HepG2 (cell line): ENCODE measurements at regions not wholly inside any gene's neighbourhood (a gene's known extent, or its start where the extent isn't known, plus 50 kb on each side); places are given as distances from the start of the nearest gene placed in this dataset.

ENCODE experiments used
- ATAC-seq: fragments of 200-7000 bp; cut with Tn5 transposase; 3 replicates; pipeline ENCODE4 v1.9.1; 2020; ENCODE audit warnings: mild to moderate bottlenecking, moderate library complexity
- BruUV-seq: library from RNA; stranded (reverse); fragments of 400-500 nt; replicated peaks from 2 replicates; lab custom pipeline; 2021; lab: Mats Ljungman, UMichigan
- CTCF ChIA-PET: fragments of 300-600 bp; formaldehyde crosslinking; extraction: SDS; loops from one replicate; lab custom pipeline; 2021; ENCODE audit warnings: low total read pairs, inconsistent platforms, low intra/inter-chr PET ratio; lab: Yijun Ruan, JAX
- POLR2A ChIA-PET: fragments of 350-600 bp; sonication (Branson Sonifier 250); formaldehyde crosslinking; loops from one replicate; lab custom pipeline; 2020; ENCODE audit warnings: antibody characterized with exemption, inconsistent platforms; lab: Yijun Ruan, JAX
- DNase-seq: peaks from one replicate; pipeline ENCODE4 v3.0.0-alpha.2; 2015; ENCODE audit warnings: low spot score
- FAIRE-seq: peaks from 3 replicates; lab custom pipeline; 2011; peaks lifted over from hg19 to GRCh38; lab: Jason Lieb, UNC
- H2AFZ ChIP-seq: one replicate; pipeline ENCODE4 v1.6.1; 2011; ENCODE audit warnings: low read length, inconsistent platforms
- H3K27ac ChIP-seq: fragments of 300-600 bp; 3 replicates; pipeline ENCODE4 v1.8.0; 2011; ENCODE audit warnings: mixed run types, mild to moderate bottlenecking, mixed read lengths, low read length, inconsistent platforms; ENCODE audit not compliant: insufficient read depth; ENCODE audit errors: extremely low read length
- H3K27me3 ChIP-seq, 2 experiments: fragments of 200-600 bp in 1 of 2; 2 replicates in 1 of 2; 3 replicates in 1 of 2; pipeline versions ENCODE4 v1.6.0 to v1.8.0; 2011; ENCODE audit warnings: low read length in 2 of 2, mild to moderate bottlenecking in 2 of 2, moderate library complexity in 2 of 2, inconsistent platforms in 1 of 2; ENCODE audit not compliant: insufficient read depth in 2 of 2, control insufficient read depth in 1 of 2
- H3K36me3 ChIP-seq, 2 experiments: fragments of 200-600 bp in 1 of 2; replicated peaks in 1 of 2; 2 replicates in 1 of 2; 3 replicates in 1 of 2; pipeline versions ENCODE4 v1.5.1 to v1.8.0; 2011; ENCODE audit warnings: low read length in 2 of 2, inconsistent platforms in 1 of 2; ENCODE audit not compliant: insufficient read depth in 2 of 2, control insufficient read depth in 1 of 2
- H3K4me1 ChIP-seq: 2 replicates; pipeline ENCODE4 v1.5.1; 2012; ENCODE audit warnings: low read length, inconsistent platforms; ENCODE audit not compliant: insufficient read depth
- H3K4me2 ChIP-seq: 2 replicates; pipeline ENCODE4 v1.6.0; 2011; ENCODE audit warnings: low read depth, low read length, inconsistent platforms
- H3K4me3 ChIP-seq, 3 experiments: fragments of 200-600 bp in 1 of 3; sonication (generic), shearing (Covaris generic) in 1 of 3; replicated peaks in 1 of 3; 2 replicates each; pipeline ENCODE4 v1.5.1; 2011 to 2016; ENCODE audit warnings: low read length in 3 of 3, inconsistent platforms in 2 of 3, low read depth in 2 of 3, mild to moderate bottlenecking in 2 of 3, control low read depth in 1 of 3, mixed read lengths in 1 of 3; ENCODE audit not compliant: insufficient read depth in 1 of 3
- H3K79me2 ChIP-seq: one replicate; pipeline ENCODE4 v1.6.1; 2011; ENCODE audit warnings: low read length, inconsistent platforms; ENCODE audit not compliant: insufficient read depth
- H3K9ac ChIP-seq: 2 replicates; pipeline ENCODE4 v1.6.0; 2011; ENCODE audit warnings: mild to moderate bottlenecking, low read depth, low read length, inconsistent platforms; ENCODE audit not compliant: insufficient read depth
- H3K9me3 ChIP-seq: 2 replicates; pipeline ENCODE4 v1.5.1; 2012; ENCODE audit warnings: mild to moderate bottlenecking, low read length
- H4K20me1 ChIP-seq: 2 replicates; pipeline ENCODE4 v1.6.0; 2011; ENCODE audit warnings: inconsistent platforms, mild to moderate bottlenecking, low read length, moderate library complexity; ENCODE audit not compliant: insufficient read depth
- HOXD1 ChIP-seq: sonication (generic); formaldehyde crosslinking; IDR thresholded peaks from 2 replicates; pipeline ENCODE4 v1.5.0; 2020; ENCODE audit warnings: missing genetic modification reagents
- IRX3 ChIP-seq: sonication (generic); formaldehyde crosslinking; IDR thresholded peaks from 2 replicates; pipeline ENCODE4 v1.8.1; 2023; ENCODE audit warnings: mild to moderate bottlenecking, low read depth, missing genetic modification reagents, borderline replicate concordance
- NR3C1 ChIP-seq: sonication (generic); formaldehyde crosslinking; IDR thresholded peaks from 2 replicates; pipeline ENCODE4 v1.4.0; 2020; ENCODE audit warnings: missing genetic modification reagents
- PAX8 ChIP-seq: sonication (generic); formaldehyde crosslinking; IDR thresholded peaks from 2 replicates; pipeline ENCODE4 v1.8.0; 2022; ENCODE audit warnings: mild to moderate bottlenecking, missing genetic modification reagents, borderline replicate concordance
- SOX6 ChIP-seq, 2 experiments: fragments of 450-650 bp in 1 of 2; sonication (generic) in 1 of 2; formaldehyde crosslinking in 1 of 2; IDR thresholded peaks; 2 replicates each; pipeline versions ENCODE4 v1.4.0 to v1.6.1; 2017 to 2020; ENCODE audit warnings: antibody characterized with exemption in 1 of 2, mild to moderate bottlenecking in 1 of 2, missing genetic modification reagents in 1 of 2
- TP53 ChIP-seq: sonication (generic); formaldehyde crosslinking; conservative IDR thresholded peaks from 2 replicates; pipeline ENCODE4 v1.4.0; 2020; ENCODE audit warnings: missing genetic modification reagents
- ZNF253 ChIP-seq: sonication (generic); formaldehyde crosslinking; IDR thresholded peaks from 2 replicates; pipeline ENCODE4 v1.8.0; 2022; ENCODE audit warnings: mild to moderate bottlenecking, missing genetic modification reagents, borderline replicate concordance
- ZNF562 ChIP-seq: sonication (generic); formaldehyde crosslinking; IDR thresholded peaks from 2 replicates; pipeline ENCODE4 v1.8.0; 2022; ENCODE audit warnings: missing genetic modification reagents, borderline replicate concordance
- ZNF674 ChIP-seq: sonication (generic); formaldehyde crosslinking; IDR thresholded peaks from 2 replicates; pipeline ENCODE4 v1.5.0; 2020; ENCODE audit warnings: low read depth, mild to moderate bottlenecking, missing genetic modification reagents
- WGBS: methylation state at CpG from one replicate; pipeline ENCODE4 v1.1.6; 2017; ENCODE audit warnings: low lambda C conversion rate; 5-methylcytosine and 5-hydroxymethylcytosine counted together
- in situ Hi-C: cut with HindIII; loops from 2 replicates; pipeline ENCODE4 v1.10.0; 2017; ENCODE audit warnings: low pct_unique_long_range_greater_than_20kb; ENCODE audit not compliant: extremely low pct_ligation_motif_present
- intact Hi-C: fragments of 100-400 bp; cut with micrococcal nuclease; formaldehyde crosslinking; loops from one replicate; pipeline ENCODE4 v1.10.0; 2022; ENCODE audit not compliant: unreplicated experiment
- TF ChIP-seq, protein P1 (sequence below): sonication (generic); formaldehyde crosslinking; IDR thresholded peaks from 2 replicates; pipeline ENCODE4 v1.4.0; 2020; ENCODE audit warnings: missing genetic modification reagents, borderline replicate concordance
- TF ChIP-seq, protein P2 (sequence below): fragments of 450-650 bp; IDR thresholded peaks from 2 replicates; pipeline ENCODE4 v1.6.1; 2017
- TF ChIP-seq, protein P3 (sequence below): IDR thresholded peaks from 2 replicates; pipeline ENCODE4 v1.6.1; 2016; ENCODE audit warnings: missing biosample characterization, missing genetic modification reagents, low read depth
- TF ChIP-seq, protein P4 (sequence below): sonication (generic); formaldehyde crosslinking; IDR thresholded peaks from 2 replicates; pipeline ENCODE4 v1.8.0; 2022; ENCODE audit warnings: missing genetic modification reagents, low read depth, mild to moderate bottlenecking, borderline replicate concordance

DNA sequence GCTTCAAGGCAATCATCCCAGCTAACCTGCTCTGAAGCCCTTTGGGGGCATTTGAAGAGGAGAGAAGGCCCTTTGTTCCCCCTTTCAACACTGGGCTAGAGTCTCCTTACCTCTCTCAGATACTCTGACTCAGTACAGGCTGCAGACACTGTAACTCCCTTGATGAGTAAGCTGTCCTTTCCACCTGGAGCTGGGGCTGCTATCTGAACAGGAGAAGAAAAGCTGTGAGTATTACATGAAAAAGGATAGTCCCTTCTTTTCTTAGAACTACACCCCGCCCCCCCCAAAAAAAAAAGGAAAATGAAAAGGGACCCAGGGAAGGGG lies 186.6 kb upstream of the PLEKHG7 start:
- H3K4me2 ChIP-seq: no peak overlapping the region
- no peaks in the 10 kb centered on the region for H3K79me2 ChIP-seq
- BruUV-seq: no TSS peak
- H2AFZ ChIP-seq: no peak overlapping the region
- no peaks in the 10 kb centered on the region for H3K27me3 ChIP-seq
- intact Hi-C loops: no loop called here
- WGBS: 0% methylated on average over 1 of the region's 1 CpG
- H4K20me1 ChIP-seq: no peaks in the 10 kb centered on the region
- ATAC-seq: no peak
- H3K9ac ChIP-seq: no peak overlapping the region
- no peak for DNase-seq
- ChIA-PET POLR2A (no interaction called here), CTCF (no interaction called here)
- in situ Hi-C loops: no loop called here
- no peak overlapping the region for H3K27ac ChIP-seq
- no peak overlapping the region for H3K4me3 ChIP-seq
- TF ChIP-seq, protein P1, sequence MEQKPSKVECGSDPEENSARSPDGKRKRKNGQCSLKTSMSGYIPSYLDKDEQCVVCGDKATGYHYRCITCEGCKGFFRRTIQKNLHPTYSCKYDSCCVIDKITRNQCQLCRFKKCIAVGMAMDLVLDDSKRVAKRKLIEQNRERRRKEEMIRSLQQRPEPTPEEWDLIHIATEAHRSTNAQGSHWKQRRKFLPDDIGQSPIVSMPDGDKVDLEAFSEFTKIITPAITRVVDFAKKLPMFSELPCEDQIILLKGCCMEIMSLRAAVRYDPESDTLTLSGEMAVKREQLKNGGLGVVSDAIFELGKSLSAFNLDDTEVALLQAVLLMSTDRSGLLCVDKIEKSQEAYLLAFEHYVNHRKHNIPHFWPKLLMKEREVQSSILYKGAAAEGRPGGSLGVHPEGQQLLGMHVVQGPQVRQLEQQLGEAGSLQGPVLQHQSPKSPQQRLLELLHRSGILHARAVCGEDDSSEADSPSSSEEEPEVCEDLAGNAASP (CRISPR knock-in tag): no peak
- TF ChIP-seq TP53 (CRISPR knock-in tag): no peak
- TF ChIP-seq IRX3 (CRISPR knock-in tag): no peak
- TF ChIP-seq ZNF253 (CRISPR knock-in tag): no peak
- no peak for TF ChIP-seq HOXD1
- TF ChIP-seq, protein P2, sequence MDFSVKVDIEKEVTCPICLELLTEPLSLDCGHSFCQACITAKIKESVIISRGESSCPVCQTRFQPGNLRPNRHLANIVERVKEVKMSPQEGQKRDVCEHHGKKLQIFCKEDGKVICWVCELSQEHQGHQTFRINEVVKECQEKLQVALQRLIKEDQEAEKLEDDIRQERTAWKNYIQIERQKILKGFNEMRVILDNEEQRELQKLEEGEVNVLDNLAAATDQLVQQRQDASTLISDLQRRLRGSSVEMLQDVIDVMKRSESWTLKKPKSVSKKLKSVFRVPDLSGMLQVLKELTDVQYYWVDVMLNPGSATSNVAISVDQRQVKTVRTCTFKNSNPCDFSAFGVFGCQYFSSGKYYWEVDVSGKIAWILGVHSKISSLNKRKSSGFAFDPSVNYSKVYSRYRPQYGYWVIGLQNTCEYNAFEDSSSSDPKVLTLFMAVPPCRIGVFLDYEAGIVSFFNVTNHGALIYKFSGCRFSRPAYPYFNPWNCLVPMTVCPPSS: no peak
- TF ChIP-seq, protein P3, sequence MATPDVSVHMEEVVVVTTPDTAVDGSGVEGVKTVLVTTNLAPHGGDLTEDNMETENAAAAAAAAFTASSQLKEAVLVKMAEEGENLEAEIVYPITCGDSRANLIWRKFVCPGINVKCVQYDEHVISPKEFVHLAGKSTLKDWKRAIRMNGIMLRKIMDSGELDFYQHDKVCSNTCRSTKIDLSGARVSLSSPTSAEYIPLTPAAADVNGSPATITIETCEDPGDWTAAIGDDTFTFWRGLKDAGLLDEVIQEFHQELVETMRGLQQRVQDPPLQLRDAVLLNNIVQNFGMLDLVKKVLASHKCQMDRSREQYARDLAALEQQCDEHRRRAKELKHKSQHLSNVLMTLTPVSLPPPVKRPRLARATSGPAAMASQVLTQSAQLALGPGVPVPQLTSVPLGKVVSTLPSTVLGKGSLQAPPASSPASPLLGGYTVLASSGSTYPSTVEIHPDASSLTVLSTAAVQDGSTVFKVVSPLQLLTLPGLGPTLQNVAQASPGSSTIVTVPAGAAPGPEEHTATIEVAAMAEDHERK (CRISPR knock-in tag): no peak
- TF ChIP-seq ZNF674 (CRISPR knock-in tag): no peak
- TF ChIP-seq NR3C1 (CRISPR knock-in tag): no peak
- TF ChIP-seq PAX8: no peak
- TF ChIP-seq ZNF562: no peak
- no peak for TF ChIP-seq SOX6 (IDR thresholded peaks at IDR 0.05)
- TF ChIP-seq SOX6 (CRISPR knock-in tag; IDR thresholded peaks at IDR 0.05): no peak
- TF ChIP-seq, protein P4, sequence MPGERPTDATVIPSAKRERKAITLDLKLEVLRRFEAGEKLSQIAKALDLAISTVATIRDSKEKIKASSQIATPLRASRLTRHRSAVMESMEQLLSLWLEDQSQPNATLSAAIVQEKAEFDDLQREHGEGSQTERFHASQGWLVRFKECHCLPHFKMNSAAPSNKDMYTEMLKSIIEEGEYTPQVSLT (CRISPR knock-in tag): no peak
- H3K4me1 ChIP-seq: 0 out of 2 replicates have a peak, but pooled peaks cover 6% of the 10 kb centered on the region
- no peaks in the 10 kb centered on the region for H3K36me3 ChIP-seq
- no peaks in the 10 kb centered on the region for H3K9me3 ChIP-seq
- FAIRE-seq: no peak
